ENCODE measurements at regions not wholly inside any gene's neighbourhood (a gene's known extent, or its start where the extent isn't known, plus 50 kb on each side); places are given as distances from the start of the nearest gene placed in this dataset.
A peak's percentile ranks its signal among the peaks of the same experiment; 100 is the strongest.
"Not testable (repeated sequence)": the region's sequence is repeated elsewhere in the genome, so short reads cannot be mapped to it uniquely, and the experiment has no call there.

DNA sequence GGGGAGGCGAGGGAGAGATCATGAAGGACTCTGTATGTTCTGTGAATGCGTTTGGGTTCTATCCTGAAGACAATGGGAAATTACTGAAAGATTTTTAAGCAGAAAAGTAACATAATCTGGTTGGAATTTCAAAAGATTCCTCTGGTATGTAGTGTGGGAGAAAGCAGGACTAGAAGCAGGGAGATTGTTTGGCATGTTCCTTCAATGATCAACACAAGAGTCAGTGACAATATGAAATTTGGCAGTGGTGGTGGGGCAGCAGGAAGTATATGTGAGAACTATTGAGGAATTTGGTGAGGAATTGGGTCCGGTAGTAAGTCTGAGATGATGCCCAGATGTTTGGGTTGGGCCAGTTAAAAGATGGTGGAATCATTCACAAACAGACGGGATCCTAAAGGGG, 348.7 kb downstream of the CD83 start:
- no peak for DNase-seq

DNA sequence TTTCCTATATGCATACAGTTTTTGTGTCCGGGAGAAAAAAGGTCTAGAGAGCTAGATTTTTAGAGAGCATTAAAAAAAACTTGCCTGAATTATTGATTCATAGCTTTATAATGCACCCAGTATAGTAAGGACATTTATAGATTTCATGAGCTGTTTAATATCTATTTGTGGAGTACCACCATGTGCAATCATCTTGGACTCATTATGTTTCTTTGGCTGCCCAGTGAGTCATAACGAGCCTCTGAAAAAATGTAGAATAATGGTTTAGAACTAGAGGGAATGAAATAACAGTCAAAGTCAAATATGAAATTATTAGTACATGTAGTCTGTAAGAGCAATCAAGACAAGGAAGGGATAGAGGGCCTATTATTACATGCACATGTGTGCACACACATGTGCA, 350.0 kb downstream of the CD83 start:
- no peak for DNase-seq

DNA sequence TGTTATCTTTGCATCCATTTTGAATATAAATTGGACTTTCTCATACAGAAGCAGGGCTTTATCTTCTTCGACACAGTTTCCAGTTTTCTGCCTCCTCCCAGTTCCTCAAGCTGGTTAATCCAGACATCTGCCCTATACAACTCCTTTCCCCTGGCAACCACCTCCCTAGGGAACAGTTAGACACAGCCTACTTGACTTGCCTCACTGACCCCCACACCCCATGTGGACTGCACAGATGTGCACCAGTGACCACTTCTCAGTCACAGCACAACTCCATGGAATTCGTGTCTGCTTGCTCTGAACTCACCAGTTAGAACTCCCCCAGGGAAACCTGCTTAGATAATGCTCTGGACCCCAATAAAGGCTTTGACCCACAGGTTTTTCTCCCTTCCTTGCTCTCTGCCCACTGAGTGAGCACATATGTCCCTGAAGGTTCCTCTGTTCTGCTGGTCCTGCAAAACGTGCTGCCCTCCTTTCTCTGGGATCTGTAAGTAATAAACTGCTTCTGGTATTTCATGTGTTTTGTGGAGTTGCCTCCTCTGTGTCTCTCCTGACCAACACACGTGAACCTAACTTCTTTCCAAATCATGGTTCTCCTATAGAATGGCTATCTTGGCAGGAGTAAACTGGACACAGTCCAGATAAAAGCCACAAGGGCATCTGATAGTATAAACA, 351.2 kb downstream of the CD83 start:
- DNase-seq = no peak

DNA sequence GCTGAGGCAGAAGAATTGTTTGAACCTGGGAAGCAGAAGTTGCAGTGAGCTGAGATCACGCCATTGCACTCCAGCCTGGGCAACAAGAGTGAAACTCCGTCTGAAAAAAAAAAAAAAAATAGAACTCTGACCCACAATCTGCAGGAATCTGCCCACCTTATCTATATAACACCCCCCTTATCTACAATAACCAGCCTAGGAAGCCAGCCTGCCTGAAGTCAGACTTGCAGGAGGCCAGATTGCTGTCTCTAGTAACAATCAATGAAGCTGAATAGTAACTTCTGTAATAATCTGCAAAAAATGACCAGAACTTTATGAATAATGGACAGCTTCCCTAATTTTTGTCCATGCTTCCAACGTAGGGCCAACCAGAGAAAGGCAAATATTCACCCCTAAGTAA, 352.5 kb downstream of the CD83 start:
- no peak for DNase-seq

DNA sequence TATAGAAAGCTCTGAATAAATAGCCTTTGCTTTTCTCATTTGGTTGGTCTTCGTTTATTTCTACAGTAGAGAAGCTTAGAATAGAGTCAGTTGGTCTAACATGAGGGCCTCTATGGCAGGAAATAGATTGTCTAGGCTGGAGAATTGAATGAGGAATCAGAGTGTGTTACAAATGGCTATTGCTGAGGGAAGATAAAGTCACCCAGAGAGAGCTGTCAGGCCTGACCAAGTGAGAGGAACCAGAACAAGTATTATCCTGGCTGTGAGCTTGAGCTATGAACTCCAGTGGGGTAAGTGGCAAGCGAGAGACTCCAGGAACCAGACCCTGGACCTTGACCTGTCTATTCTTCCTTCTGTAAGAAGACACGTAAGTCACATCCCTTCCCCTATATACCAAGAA, 353.1 kb downstream of the CD83 start:
- no peak for DNase-seq

DNA sequence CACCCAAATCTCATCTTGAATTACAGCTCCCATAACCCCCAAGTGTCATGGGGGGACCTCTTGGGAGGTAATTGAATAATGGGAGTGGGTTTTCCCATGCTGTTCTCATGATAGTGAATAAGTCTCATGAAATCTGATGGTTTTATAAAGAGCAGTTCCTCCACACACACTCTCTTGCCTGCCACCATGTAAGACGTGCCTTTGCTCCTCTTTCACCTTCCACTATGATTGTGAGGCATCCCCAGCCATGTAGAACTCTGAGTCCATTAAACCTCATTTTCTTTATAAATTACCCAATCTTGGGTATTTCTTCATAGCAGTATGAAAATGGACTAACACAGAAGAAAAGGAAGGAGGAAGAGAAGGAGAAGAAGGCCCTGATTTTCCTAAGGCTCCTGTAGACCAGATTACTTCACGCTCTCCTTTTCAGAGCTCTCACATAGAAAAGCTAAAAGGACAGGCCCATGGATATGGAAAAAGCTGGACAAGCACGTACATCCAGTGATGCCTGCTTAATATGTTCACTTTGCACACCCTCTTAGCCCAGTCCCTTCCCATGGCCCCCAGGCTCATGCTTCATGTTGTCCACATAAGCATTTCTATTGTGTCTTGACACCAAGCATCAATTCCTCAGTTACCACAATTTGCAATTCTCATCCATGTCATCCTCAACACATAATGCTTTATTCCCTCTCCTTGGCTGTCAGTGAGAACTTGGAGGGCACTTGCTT, 354.8 kb downstream of the CD83 start:
- DNase-seq = no peak

DNA sequence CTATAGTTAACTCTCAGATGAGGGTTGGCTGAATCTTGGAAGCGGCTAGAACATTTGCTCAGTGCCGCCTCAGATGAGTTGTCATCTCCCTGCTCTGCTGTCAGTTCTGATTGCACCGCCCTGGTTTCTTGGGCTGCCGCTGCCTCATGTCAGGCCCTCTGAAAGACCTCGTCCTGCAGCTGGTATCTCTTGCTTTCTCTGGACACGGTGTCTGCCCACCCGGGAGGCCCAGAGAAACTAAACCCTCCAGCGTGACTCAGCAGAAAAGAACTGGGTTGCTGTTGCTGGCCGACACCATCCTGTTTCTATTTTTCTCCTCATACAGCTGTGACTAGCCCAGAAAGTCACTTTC, 355.4 kb downstream of the CD83 start:
- peak; percentile 21 to 25 (median 22) for DNase-seq

DNA sequence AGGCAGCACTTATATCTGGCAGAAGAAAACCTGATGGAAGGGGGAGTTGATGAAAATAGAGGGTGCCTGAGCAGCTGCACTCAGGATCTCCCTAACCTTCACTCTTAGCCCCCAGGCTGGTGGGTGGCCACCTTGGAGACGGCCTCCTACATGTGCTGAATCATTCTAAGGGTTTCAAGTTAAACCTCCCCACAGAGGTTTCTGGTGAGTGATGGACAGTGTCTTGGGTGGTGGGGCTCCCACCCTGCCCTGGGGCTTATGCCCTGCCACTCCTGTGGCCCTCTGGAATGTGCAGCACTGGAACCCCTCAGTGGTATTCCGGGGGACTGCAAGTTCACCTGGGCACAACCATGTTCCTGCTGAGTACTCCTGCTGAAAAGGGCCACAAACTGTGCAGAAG, 357.2 kb downstream of the CD83 start:
- DNase-seq = peak; percentile 24 to 42 (median 29)

DNA sequence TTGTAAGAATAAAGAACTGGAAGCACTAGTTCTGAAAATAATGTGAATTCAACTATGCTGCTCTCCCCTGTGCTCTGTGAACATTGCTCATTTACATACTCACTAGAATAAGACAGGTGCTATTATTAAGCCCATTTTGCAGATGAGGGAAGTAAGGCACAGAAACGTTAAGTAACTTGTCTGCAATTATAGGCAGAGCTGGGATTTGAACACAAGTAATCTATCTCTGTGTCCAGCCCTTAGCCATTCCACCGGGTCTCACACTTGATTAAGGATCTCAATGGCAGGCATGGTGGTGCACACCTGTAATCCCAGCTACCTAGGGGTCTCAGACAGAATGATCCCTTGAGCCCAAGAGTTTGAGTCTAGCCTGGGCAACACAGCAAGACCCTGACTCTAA, 357.7 kb downstream of the CD83 start:
- DNase-seq = no peak

DNA sequence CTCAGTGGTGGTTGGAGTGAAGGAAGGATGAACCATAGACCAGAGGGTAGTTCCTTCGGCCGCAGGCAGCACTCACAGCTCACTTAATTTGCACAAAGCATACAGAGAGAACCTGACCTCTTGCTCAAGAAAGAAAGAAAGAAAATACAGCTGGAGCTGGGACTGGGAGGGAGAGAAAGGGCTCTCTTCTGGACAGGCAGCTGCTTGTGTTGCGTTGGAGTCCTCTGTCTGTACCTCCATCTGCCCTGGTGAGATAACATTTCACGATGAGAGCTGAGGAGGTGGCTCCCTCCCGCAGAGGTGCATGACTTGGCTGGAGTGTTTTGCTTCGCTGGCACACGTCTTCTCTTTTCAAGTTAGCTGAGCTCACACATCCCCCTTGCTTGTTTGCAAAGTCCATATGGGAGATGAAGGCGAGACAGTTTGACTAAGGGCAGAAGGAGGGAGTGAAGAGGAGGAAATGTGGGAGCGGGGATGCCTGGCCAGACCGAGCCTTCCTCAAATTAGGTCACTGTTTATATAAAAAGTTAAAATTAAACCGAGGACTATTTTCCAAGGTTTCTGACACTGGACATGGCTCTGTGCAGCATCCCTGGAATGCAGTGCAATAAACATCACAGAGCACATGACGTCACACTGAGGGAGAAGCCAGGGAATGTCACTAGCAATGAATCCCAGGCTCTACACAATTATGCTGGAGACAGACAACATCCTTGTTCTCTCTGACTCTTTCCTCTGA, 359.4 kb downstream of the CD83 start:
- DNase-seq = no peak

DNA sequence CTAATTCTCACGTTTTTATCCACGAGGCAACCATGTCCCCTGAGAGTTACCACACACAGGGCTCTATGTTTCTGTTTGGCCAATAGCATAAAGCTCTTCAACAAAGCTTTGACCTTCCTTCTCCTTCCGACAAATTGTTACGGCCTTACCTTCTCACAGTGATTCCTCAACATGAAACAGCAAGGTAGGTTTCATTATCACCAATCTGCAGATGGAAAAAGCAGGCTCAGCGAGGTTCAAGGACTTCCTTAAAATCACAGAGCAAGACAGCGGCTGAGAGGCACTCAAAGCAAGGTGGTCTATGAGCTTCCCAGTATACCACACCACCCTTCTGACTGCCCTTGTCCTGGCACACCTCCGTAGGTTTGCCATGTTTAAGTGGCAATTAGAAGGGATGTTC, 360.0 kb downstream of the CD83 start:
- no peak for DNase-seq

DNA sequence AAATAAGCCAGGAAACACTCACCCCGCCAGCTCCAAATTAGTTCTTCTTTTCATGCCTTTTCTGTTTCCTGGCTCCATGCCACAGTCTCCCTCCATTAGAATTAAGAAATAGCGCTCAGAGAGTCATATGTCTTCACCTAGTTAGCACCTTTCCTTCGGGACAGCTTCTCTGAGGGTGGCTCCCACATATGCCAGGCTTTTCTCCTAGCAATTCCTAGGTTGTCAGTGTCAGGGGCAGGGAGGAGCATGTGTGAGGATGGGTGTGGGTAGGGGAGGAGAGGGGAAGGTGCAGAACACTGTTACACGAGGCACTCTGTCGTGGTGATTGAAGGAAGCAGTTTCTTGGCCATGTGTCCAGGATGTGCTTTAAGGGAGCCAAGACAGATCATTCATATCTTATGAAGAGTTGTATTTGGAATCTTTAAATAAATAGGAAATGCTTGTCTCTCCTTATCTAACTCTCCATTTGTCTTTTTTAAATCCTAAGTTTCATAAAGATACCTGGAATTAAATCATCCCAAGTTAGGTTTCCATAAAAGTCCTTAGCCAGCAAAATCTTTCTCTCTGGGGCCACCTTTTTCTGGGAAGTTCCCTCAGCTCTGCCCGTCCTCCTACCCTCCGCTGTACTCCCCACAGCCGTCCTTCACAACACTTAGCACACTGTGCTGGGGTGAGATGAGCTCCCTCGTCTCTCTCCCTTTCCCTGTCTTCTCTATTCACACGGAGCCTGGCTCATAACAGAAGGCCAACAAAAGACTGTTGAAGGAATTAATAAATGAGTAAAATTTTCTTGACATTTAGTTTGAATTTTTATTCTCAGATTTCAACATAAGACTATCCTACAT, 361.0 kb downstream of the CD83 start:
- DNase-seq = peak; percentile 46 to 61 (median 57)

DNA sequence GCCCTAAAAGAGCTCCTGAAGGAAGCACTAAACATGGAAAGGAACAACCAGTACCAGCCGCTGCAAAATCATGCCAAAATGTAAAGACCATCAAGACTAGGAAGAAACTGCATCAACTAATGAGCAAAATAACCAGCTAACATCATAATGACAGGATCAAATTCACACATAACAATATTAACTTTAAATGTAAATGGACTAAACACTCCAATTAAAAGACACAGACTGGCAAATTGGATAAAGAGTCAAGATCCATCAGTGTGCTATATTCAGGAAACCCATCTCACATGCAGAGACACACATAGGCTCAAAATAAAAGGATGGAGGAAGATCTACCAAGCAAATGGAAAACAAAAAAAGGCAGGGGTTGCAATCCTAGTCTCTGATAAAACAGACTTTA, 364.4 kb downstream of the CD83 start:
- not testable (repeated sequence) for DNase-seq

DNA sequence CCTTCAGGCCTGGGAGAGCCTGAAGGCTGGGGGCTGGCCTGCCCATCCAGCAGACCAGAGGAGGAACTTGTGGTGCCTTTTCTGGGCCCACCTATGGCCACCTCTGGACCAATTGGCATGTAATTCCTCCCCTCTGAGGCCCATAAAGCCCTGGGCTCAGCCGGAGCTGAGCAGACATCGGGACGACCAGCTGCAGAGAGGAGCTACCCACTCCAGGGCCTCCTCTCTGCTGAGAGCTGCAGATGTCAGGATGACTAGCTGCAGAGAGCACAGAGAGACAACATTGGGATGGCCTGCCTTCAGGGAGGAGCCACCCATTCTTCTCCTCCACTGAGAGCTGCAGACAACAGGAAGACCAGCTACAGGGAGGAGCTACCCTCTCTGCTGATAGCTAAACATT, 370.1 kb downstream of the CD83 start:
- no peak for DNase-seq

DNA sequence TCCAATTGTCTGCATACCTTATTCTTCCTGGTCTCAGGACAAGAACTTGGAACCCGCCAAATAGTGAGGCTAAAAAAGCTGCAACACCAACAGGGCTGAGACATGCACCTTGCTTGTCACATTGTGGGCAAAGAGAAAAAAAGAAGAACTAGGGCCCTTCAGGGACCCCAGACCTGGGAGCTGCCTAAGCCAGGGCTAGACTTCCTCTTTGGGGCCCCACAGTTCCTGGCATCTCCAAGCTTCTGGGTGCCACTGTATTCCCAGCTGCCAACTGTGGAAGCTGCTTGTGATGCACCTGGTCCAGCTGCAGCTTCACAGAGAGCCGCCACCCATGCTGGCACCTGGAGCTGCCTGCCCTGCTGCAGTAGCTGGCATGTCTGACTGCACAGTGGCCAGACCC, 370.6 kb downstream of the CD83 start:
- no peak for DNase-seq

DNA sequence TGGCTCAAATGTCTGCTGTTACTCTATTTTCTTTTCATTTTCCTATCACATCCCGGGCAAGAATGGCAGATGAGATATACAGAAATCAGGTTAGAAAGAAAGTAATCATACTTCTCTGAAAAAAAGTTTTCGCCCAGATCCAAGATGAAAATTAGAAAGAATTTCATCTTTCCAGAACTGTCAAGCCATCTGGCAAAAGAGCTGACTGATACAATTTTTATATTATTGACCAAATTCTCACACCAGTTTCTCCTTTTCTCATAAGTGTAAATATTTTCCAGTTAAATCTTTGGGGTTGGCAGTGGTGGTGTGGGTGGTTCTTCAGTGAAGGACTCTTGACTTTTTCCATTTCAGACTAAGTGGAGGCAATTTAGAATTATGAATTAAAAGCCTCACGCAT, 371.9 kb downstream of the CD83 start:
- no peak for DNase-seq

DNA sequence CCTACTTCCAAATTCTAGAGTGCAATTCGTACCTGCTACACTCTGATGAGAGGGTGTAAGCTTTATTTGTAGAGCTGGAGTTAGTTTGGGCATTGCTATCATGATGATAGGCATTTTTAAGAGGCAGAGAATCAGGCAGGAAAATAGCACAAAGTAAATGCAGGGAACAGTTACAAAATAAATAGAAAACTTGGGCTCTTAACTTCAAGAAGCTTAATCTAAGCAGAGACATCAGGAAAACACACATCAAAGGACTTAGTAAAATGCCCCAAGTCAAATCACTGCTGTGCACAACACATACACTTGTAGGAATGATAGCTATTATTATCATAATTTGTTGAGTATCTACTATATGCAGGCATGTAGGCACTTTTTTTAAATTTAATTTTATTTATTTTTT, 381.2 kb downstream of the CD83 start:
- no peak for DNase-seq

DNA sequence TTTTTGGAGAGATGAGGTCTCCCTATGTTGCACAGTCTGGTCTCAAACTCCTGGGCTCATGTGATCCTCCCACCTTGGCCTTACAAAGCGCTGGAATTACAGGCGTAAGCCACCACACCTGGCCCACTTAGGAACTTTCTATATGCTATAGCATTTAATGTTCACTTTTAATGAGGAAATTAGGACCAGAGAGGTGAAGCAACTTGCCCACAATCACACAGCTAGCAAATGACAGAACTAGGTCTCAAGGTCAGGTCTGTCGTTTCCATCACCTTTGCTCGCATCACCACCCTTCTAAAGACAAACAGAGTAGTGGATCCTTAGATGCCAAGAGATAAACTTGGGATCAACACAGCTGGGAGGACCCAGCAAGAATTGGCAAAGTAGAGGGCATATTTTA, 381.7 kb downstream of the CD83 start:
- no peak for DNase-seq

DNA sequence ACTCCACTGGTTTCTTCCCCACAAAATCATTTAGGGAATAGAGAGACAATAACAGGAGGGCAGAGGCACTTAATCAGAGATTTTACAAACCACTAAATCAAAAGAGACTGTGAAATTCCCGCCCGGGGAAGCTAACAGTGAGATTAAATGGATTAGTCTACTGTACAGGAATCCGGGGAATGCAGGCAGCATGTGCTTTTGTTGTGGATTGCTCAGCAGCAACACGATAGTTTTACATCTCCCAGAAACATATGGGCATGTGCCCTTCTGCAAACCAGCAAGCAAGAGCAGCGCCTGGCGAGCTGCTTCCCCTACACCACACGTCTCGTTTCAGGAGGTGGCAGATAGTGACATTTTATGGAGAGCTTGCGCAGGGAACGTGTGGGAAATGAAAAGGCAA, 382.3 kb downstream of the CD83 start:
- DNase-seq = no peak

DNA sequence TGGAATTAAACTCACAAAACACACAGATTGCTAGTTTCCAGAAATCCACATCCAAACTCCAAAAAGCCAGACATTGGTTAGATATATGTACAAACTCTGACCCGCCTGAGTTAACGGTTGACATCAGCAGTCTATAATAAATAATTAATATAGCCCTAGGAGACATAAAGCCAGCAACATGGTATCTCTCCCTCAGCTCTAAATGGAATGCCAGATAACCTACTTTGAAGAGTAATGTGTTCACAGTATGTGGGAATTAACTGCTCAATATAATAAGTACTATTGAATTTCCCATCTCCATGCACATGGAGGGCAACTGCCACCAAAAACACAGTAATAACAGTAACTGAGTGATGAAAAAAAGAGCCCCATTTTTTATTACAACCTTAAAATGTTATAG, 383.2 kb downstream of the CD83 start:
- DNase-seq = no peak

DNA sequence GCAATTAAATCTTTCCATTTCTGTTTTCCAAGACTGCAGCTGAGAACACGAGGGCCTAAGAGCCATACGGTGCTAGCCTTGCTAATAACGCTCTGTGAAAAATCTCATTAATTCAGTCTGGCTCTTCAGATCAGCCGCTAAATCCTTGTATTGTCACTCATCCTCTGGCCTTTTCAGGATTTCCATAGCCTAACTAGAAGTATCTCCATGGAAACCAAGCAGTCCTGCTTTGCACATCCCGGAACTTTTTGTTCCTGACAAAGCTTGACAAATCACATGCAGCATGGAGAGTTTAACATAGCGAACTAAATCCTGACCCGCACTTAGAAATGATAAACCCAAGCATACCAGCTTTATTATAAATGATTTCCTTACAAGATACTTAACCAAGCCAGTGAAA, 383.7 kb downstream of the CD83 start:
- no peak for DNase-seq

DNA sequence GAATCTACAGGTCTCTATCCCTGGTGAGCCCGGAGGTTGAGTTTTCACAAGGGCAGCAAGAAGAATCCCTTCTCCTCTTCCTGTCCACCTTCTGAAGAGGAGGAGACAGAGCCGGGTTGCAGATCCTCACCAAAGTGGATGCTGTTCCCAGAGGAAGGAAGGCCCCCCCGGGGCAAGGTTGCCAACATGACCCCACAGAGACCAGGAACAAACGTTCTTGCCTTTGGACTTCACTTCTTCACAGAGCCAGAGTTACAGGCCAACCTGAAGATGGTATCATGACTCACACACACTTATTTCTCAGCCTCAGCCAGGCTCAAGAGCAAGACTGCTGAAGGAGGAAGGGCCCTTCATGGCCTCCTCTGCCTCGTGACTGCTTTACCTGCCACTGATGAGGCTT, 384.3 kb downstream of the CD83 start:
- no peak for DNase-seq

DNA sequence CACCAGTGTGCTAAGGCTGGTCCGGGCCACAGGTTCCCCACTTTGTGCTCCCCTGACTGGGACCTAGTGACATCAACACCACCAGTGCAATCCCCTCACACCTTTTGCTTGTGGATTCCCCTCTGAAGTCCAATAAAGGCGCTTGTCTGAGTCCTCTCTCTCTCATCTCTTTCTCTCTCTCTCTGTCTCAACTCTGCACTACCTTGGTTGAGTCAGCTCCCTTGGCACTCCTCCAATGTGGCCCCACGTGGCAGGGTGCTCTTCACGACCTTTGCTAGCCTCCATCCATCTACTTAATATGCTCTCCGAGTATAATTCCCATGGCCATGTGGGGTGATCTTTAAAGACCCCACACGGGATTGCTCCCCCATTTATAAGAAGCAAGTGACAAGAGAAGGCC, 385.0 kb downstream of the CD83 start:
- no peak for DNase-seq
